Body of pancreas (tissue), 4 donors: ENCODE measurements at regions not wholly inside any gene's neighbourhood (a gene's known extent, or its start where the extent isn't known, plus 50 kb on each side); places are given as distances from the start of the nearest gene placed in this dataset.
"Not testable (repeated sequence)": the region's sequence is repeated elsewhere in the genome, so short reads cannot be mapped to it uniquely, and the experiment has no call there.

Experiments
- CTCF ChIP-seq, 7 experiments: fragments of 450-650 bp in 4 of 7; fragments of 200-600 bp in 3 of 7; sonication (generic) in 3 of 7; IDR thresholded peaks; one replicate each; pipeline ENCODE4 v1.5.1; 2016 to 2019; ENCODE audit warnings: antibody characterized with exemption in 7 of 7
- POLR2A ChIP-seq, 3 donors: fragments of 450-650 bp; IDR thresholded peaks; one replicate each; pipeline ENCODE4 v1.6.1; 2016; ENCODE audit warnings: antibody characterized with exemption in 3 of 3, mild to moderate bottlenecking in 2 of 3

GRCh38 chr9:42269171-42269570 is 85.7 kb downstream of the SPATA31A6 start:
- not testable (repeated sequence) for TF ChIP-seq POLR2A, CTCF (IDR thresholded peaks at IDR 0.05)
